ENCODE measurements at regions not wholly inside any gene's neighbourhood (a gene's known extent, or its start where the extent isn't known, plus 50 kb on each side); places are given as distances from the start of the nearest gene placed in this dataset.

GRCh38 chr18:78735131-78736014 is 244.2 kb upstream of the SALL3 start:
- H3K4me3 ChIP-seq: no peak overlapping the region
- H3K27ac ChIP-seq: no peak overlapping the region
- H3K9me3 ChIP-seq: no peaks in the 10 kb centered on the region
- intact Hi-C loops (cut with DNase I; ENCODE audit: low total_unique reads): no loop called here
- H3K4me1 ChIP-seq: no peaks in the 10 kb centered on the region
- WGBS, 5 donors: 86 to 92% (median 89%) methylated on average over 37 to 48 of the region's 48 CpGs
- peaks cover 0 to 28% (median 0%) of the 10 kb centered on the region in 7 donors for H3K27me3 ChIP-seq (replicated peaks in 1 of 7)
- no peaks in the 10 kb centered on the region for H3K36me3 ChIP-seq
- peak; percentile 75 for DNase-seq
- TF ChIP-seq POLR2A (IDR thresholded peaks at IDR 0.05) (no peak), POLR2AphosphoS5 (IDR thresholded peaks at IDR 0.05) (no peak), CTCF (IDR thresholded peaks at IDR 0.05 in 8 of 11, conservative IDR thresholded peaks at IDR 0.05 in 3 of 11) (no peak)

GRCh38 chr18:78736015-78736690 is 243.5 kb upstream of the SALL3 start:
- H3K27ac ChIP-seq: no peak overlapping the region
- no peak overlapping the region for H3K4me3 ChIP-seq
- TF ChIP-seq POLR2A (IDR thresholded peaks at IDR 0.05): no peak
- TF ChIP-seq POLR2AphosphoS5 (IDR thresholded peaks at IDR 0.05): no peak
- TF ChIP-seq CTCF (IDR thresholded peaks at IDR 0.05 in 8 of 11, conservative IDR thresholded peaks at IDR 0.05 in 3 of 11): no peak
- 86 to 93% (median 90%) methylated on average over 33 of the region's 33 CpGs for WGBS, 5 donors
- intact Hi-C loops (cut with DNase I; ENCODE audit: low total_unique reads): no loop called here
- H3K27me3 ChIP-seq (replicated peaks in 1 of 7): peaks cover 0 to 25% (median 0%) of the 10 kb centered on the region in 7 donors
- no peaks in the 10 kb centered on the region for H3K9me3 ChIP-seq
- DNase-seq: peak; percentile 59
- no peaks in the 10 kb centered on the region for H3K36me3 ChIP-seq
- no peaks in the 10 kb centered on the region for H3K4me1 ChIP-seq

DNA sequence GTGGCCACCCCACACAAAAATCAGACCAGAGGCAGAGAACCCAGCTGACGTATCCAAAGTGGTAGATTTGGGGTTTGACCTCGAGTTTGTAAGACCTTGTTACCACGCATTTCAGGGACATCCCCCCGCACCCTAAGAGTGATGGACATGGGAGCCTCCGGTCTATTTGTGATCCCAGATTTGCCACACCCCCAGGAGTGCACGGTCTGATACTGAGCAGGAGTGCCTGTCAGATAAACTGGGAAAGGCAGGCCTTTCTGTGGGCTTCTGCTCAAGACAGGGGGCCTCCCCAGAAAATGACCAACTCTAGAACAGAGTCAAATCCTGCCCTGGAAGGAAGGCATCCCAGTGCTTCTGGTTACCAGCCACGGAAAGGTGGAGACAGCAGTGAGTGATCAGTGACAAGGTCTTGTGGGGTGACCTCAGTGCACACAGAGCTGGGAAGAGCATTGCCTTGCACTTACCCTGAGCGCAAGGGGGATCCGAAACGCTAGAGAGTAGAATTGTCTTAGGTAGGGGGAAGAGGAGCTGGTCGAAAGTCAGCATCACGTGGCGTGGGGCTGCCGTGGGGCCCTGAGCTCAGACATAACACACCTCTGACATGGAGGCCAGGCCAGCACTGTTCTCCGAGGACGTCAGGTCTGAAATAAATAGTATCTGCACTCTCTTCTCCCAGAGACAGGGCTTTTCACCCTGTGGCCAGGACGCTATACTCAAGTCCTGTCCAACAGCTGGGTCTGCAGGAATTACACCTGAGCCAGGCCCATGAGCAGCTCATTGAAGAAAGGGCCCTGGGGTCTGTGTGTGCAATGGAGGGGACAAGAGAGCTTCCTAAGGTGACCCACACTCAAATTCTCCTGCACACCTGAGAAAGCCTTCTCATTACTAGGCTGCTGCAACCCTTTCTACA is 242.4 kb upstream of the SALL3 start:
- Histone ChIP-seq H3K27ac (no peak overlapping the region), H3K36me3 (no peaks in the 10 kb centered on the region), H3K4me3 (no peak overlapping the region), H3K27me3 (replicated peaks in 1 of 7) (peaks cover 0 to 20% (median 0%) of the 10 kb centered on the region in 7 donors), H3K9me3 (no peaks in the 10 kb centered on the region), H3K4me1 (no peaks in the 10 kb centered on the region)
- TF ChIP-seq POLR2AphosphoS5 (IDR thresholded peaks at IDR 0.05): no peak
- TF ChIP-seq POLR2A (IDR thresholded peaks at IDR 0.05): no peak
- no peak for TF ChIP-seq CTCF (IDR thresholded peaks at IDR 0.05 in 8 of 11, conservative IDR thresholded peaks at IDR 0.05 in 3 of 11)
- 74 to 90% (median 83%) methylated on average over 17 of the region's 17 CpGs for WGBS, 5 donors
- intact Hi-C loops (cut with DNase I; ENCODE audit: low total_unique reads): no loop called here
- DNase-seq: peak; percentile 51

Data from spleen (tissue), 11 donors.